IMR-90 (cell line): ENCODE measurements at regions not wholly inside any gene's neighbourhood (a gene's known extent, or its start where the extent isn't known, plus 50 kb on each side); places are given as distances from the start of the nearest gene placed in this dataset.

ENCODE experiments used
- ATAC-seq: fragments of 200-7000 bp; cut with Tn5 transposase; 2 replicates; pipeline ENCODE4 v1.9.1; 2020; ENCODE audit warnings: low read depth, mild to moderate bottlenecking, moderate library complexity
- BruUV-seq: library from RNA; stranded (reverse); fragments of 400-500 nt; replicated peaks from 2 replicates; lab custom pipeline; 2021; lab: Mats Ljungman, UMichigan
- CTCF ChIA-PET: fragments of 300-600 bp; formaldehyde crosslinking; extraction: SDS; loops from one replicate; lab custom pipeline; 2021; ENCODE audit warnings: antibody characterized with exemption; lab: Yijun Ruan, JAX
- POLR2A ChIA-PET: fragments of 300-600 bp; sonication (Branson Sonifier 250); formaldehyde crosslinking; loops from one replicate; lab custom pipeline; 2022; ENCODE audit warnings: antibody characterized with exemption; ENCODE audit not compliant: unreplicated experiment; lab: Charles Lee
- DNase-seq: peaks from one replicate; pipeline ENCODE4 v3.0.0; 2013
- H2AFZ ChIP-seq: replicated peaks from 2 replicates; pipeline ENCODE3; 2013; ENCODE audit warnings: low read length, mild to moderate bottlenecking; ENCODE audit not compliant: poor library complexity
- H2AK5ac ChIP-seq: 2 replicates; pipeline ENCODE4 v1.6.1; 2013; ENCODE audit warnings: low read depth, low read length, inconsistent platforms
- H2AK9ac ChIP-seq: replicated peaks from 2 replicates; pipeline ENCODE3; 2013; ENCODE audit warnings: mild to moderate bottlenecking, low read depth, low read length, moderate library complexity; ENCODE audit not compliant: poor library complexity
- H2BK120ac ChIP-seq: 2 replicates; pipeline ENCODE4 v1.6.1; 2013; ENCODE audit warnings: low read depth, low read length, inconsistent platforms
- H2BK15ac ChIP-seq: 3 replicates; pipeline ENCODE4 v1.6.1; 2013; ENCODE audit warnings: low read depth, low read length, inconsistent platforms
- H2BK20ac ChIP-seq: 2 replicates; pipeline ENCODE4 v1.6.1; 2013; ENCODE audit warnings: low read depth, mild to moderate bottlenecking, inconsistent platforms, low read length, moderate library complexity
- H2BK5ac ChIP-seq: 2 replicates; pipeline ENCODE4 v1.6.1; 2013; ENCODE audit warnings: mild to moderate bottlenecking, low read depth, low read length, inconsistent platforms; ENCODE audit not compliant: poor library complexity, severe bottlenecking
- H3K14ac ChIP-seq: replicated peaks from 2 replicates; pipeline ENCODE4 v1.6.1; 2013; ENCODE audit warnings: low read depth, low read length, inconsistent platforms
- H3K18ac ChIP-seq: 2 replicates; pipeline ENCODE4 v1.6.1; 2013; ENCODE audit warnings: low read depth, low read length, control low read depth
- H3K23ac ChIP-seq: 2 replicates; pipeline ENCODE4 v1.6.1; 2013; ENCODE audit warnings: low read depth, low read length, inconsistent platforms
- H3K27ac ChIP-seq: 2 replicates; pipeline ENCODE4 v1.5.1; 2013; ENCODE audit warnings: mild to moderate bottlenecking, control low read depth, low read length; ENCODE audit not compliant: insufficient read depth
- H3K27me3 ChIP-seq: 2 replicates; pipeline ENCODE4 v1.6.1; 2013; ENCODE audit warnings: low read length; ENCODE audit not compliant: control insufficient read depth, insufficient read depth
- H3K36me3 ChIP-seq: 2 replicates; pipeline ENCODE4 v1.6.1; 2013; ENCODE audit warnings: low read length, mixed read lengths; ENCODE audit not compliant: control insufficient read depth, insufficient read depth
- H3K4ac ChIP-seq: 2 replicates; pipeline ENCODE4 v1.6.1; 2013; ENCODE audit warnings: low read depth, low read length, inconsistent platforms
- H3K4me1 ChIP-seq: 2 replicates; pipeline ENCODE4 v1.6.1; 2013; ENCODE audit warnings: low read length, mixed read lengths; ENCODE audit not compliant: control insufficient read depth, insufficient read depth
- H3K4me2 ChIP-seq: 2 replicates; pipeline ENCODE4 v1.6.1; 2013; ENCODE audit warnings: low read depth, mild to moderate bottlenecking, control low read depth, low read length, moderate library complexity
- H3K4me3 ChIP-seq: 2 replicates; pipeline ENCODE4 v1.5.1; 2013; ENCODE audit warnings: low read depth, mild to moderate bottlenecking, control low read depth, low read length, moderate library complexity; ENCODE audit not compliant: insufficient read depth
- H3K56ac ChIP-seq: 2 replicates; pipeline ENCODE4 v1.6.1; 2013; ENCODE audit warnings: low read length, inconsistent platforms; ENCODE audit not compliant: insufficient read depth; ENCODE audit errors: extremely low read depth
- H3K79me1 ChIP-seq, 2 experiments: 2 replicates each; pipeline ENCODE4 v1.6.1; 2013; ENCODE audit warnings: low read length in 2 of 2, inconsistent platforms in 1 of 2, low read depth in 1 of 2
- H3K9ac ChIP-seq: 2 replicates; pipeline ENCODE4 v1.6.1; 2013; ENCODE audit warnings: low read depth, low read length, control low read depth
- H3K9me1 ChIP-seq: 2 replicates; pipeline ENCODE4 v1.6.1; 2013; ENCODE audit warnings: low read length, inconsistent platforms; ENCODE audit not compliant: insufficient read depth
- H3K9me3 ChIP-seq: 2 replicates; pipeline ENCODE4 v1.6.1; 2013; ENCODE audit warnings: low read length; ENCODE audit not compliant: control insufficient read depth, insufficient read depth
- H4K20me1 ChIP-seq: 2 replicates; pipeline ENCODE4 v1.6.1; 2013; ENCODE audit warnings: low read length, inconsistent platforms; ENCODE audit not compliant: insufficient read depth
- H4K5ac ChIP-seq: 2 replicates; pipeline ENCODE4 v1.6.1; 2013; ENCODE audit warnings: mild to moderate bottlenecking, low read depth, low read length, control low read depth
- H4K8ac ChIP-seq, 2 experiments: 2 replicates each; pipeline ENCODE4 v1.6.1; 2013; ENCODE audit warnings: low read depth in 2 of 2, low read length in 2 of 2, control low read depth in 1 of 2, inconsistent platforms in 1 of 2
- H4K91ac ChIP-seq: 2 replicates; pipeline ENCODE4 v1.6.1; 2013; ENCODE audit warnings: low read depth, low read length, inconsistent platforms; ENCODE audit not compliant: insufficient read depth
- BHLHE40 ChIP-seq: fragments of 150-350 bp; IDR thresholded peaks from 2 replicates; pipeline ENCODE4 v1.6.1; 2016; ENCODE audit warnings: mild to moderate bottlenecking, low read depth, low read length
- MAFK ChIP-seq: IDR thresholded peaks from 2 replicates; pipeline ENCODE4 v1.6.1; 2012; ENCODE audit warnings: low read depth, low read length, improper control_type of control experiment
- POLR2A ChIP-seq: IDR thresholded peaks from 2 replicates; pipeline ENCODE4 v1.6.1; 2012; ENCODE audit warnings: mild to moderate bottlenecking, low read depth, low read length
- whole genome bisulfite sequencing, 2 experiments: methylation state at CpG; one replicate each; pipeline versions ENCODE4 v1.1.5 to v1.1.7; 2013; ENCODE audit warnings: missing lambda C conversion rate in 2 of 2; ENCODE audit not compliant: insufficient read length in 1 of 2; ENCODE audit errors: extremely low coverage in 2 of 2; 5-methylcytosine and 5-hydroxymethylcytosine counted together
- dilution Hi-C: fragments of 300-500 bp; cut with HindIII; formaldehyde crosslinking; loops from one replicate; pipeline ENCODE4 v1.14.3; 2018; ENCODE audit warnings: low sequenced_read_pairs; ENCODE audit not compliant: unreplicated experiment
- in situ Hi-C: fragments of 300-500 bp; cut with MboI; formaldehyde crosslinking; loops from 3 replicates; pipeline ENCODE4 v1.14.3; 2019; ENCODE audit warnings: low sequenced_read_pairs, inconsistent platforms, mixed read lengths
- intact Hi-C: fragments of 100-400 bp; cut with micrococcal nuclease; formaldehyde crosslinking; loops from 2 replicates; pipeline ENCODE4 v1.10.0; 2022

GRCh38 chr1:71264039-71264438, 183.2 kb upstream of the ZRANB2 start:
- Histone ChIP-seq H3K4me3 (no peak overlapping the region), H2BK15ac (no peak overlapping the region), H3K23ac (no peak overlapping the region), H3K9me1 (no peaks in the 10 kb centered on the region), H3K56ac (no peak overlapping the region), H4K91ac (no peak overlapping the region), H3K27ac (no peak overlapping the region), H2AFZ (no peak overlapping the region), H4K20me1 (no peaks in the 10 kb centered on the region), H3K9ac (no peak overlapping the region), H3K36me3 (no peaks in the 10 kb centered on the region), H2BK120ac (no peak overlapping the region), H3K4me2 (no peak overlapping the region), H3K4ac (no peak overlapping the region), H3K18ac (no peak overlapping the region), H4K5ac (no peak overlapping the region), H3K27me3 (no peaks in the 10 kb centered on the region), H3K79me1 (no peaks in the 10 kb centered on the region), H2AK9ac (no peak overlapping the region), H2AK5ac (no peak overlapping the region), H3K14ac (no peak overlapping the region), H2BK20ac (no peak overlapping the region), H3K9me3 (no peaks in the 10 kb centered on the region), H4K8ac (no peak overlapping the region), H3K4me1 (no peaks in the 10 kb centered on the region), H2BK5ac (no peak overlapping the region)
- intact Hi-C loops, result no loop called here
- POLR2A ChIA-PET, result no interaction called here
- dilution Hi-C loops, result no loop called here
- no TSS peak for BruUV-seq
- in situ Hi-C loops, result no loop called here
- CTCF ChIA-PET, result no interaction called here
- no peak for TF ChIP-seq POLR2A
- no peak for TF ChIP-seq BHLHE40
- no peak for TF ChIP-seq MAFK
- ATAC-seq, result no peak
- no CpG with 5 or more reads among the region's 5 CpGs for WGBS, 2 experiments
- DNase-seq, result no peak
